ENCODE measurements at regions not wholly inside any gene's neighbourhood (a gene's known extent, or its start where the extent isn't known, plus 50 kb on each side); places are given as distances from the start of the nearest gene placed in this dataset.

DNA sequence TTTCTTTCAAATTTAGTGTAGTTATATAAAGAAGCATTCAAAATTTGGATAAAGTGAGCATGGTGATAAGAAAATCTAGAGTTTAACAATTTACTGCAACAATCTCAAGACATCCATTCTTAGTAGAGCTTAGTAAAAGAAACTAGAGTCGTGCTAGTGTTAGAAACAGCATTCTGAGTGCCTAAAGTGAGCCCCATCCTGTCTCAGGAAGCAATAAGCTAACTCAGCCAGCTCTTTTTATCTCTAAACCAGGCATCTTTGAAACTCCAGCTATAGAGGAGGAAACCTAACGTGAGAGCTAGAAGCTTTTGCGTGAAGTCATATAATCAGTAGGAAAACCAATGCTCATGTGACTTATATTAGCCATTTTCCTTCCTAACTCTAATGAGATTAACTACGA is 1187.1 kb upstream of the EPHA6 start:
- CTCF ChIA-PET, result no interaction called here
- H3K36me3 ChIP-seq (ENCODE audit: control insufficient read depth in 2 of 2, insufficient read depth in 1 of 2, low read length in 2 of 2), result no peaks in the 10 kb centered on the region
- no peaks in the 10 kb centered on the region for H3K9me3 ChIP-seq (ENCODE audit: control insufficient read depth, insufficient read depth, low read depth, low read length)
- no peaks in the 10 kb centered on the region for H3K4me1 ChIP-seq (ENCODE audit: control insufficient read depth, insufficient read depth, low read length)
- POLR2A ChIA-PET, result no interaction called here
- no peak overlapping the region for H3K27ac ChIP-seq (ENCODE audit: extremely low read depth, low read depth, low read length)
- no peak overlapping the region for H3K4me3 ChIP-seq (ENCODE audit: low read depth, low read length)
- TF ChIP-seq ZNF16 (tag by site-specific recombination; IDR thresholded peaks at IDR 0.05; ENCODE audit: low read depth) (no peak), ZNF114 (tag by site-specific recombination; IDR thresholded peaks at IDR 0.05) (no peak), ZSCAN30 (tag by site-specific recombination; IDR thresholded peaks at IDR 0.05) (no peak), WT1 (tag by site-specific recombination; IDR thresholded peaks at IDR 0.05) (no peak), ZNF311 (tag by site-specific recombination; IDR thresholded peaks at IDR 0.05; ENCODE audit: borderline replicate concordance) (no peak), ZNF776 (tag by site-specific recombination; IDR thresholded peaks at IDR 0.05; ENCODE audit: borderline replicate concordance) (no peak), ZBTB20 (tag by site-specific recombination; IDR thresholded peaks at IDR 0.05) (no peak), ZNF707 (tag by site-specific recombination; IDR thresholded peaks at IDR 0.05) (no peak), ZNF423 (tag by site-specific recombination; IDR thresholded peaks at IDR 0.05) (no peak), ZIC2 (tag by site-specific recombination; IDR thresholded peaks at IDR 0.05) (no peak), ZNF548 (tag by site-specific recombination; IDR thresholded peaks at IDR 0.05) (no peak), OVOL3 (tag by site-specific recombination; IDR thresholded peaks at IDR 0.05) (no peak), ZNF24 (tag by site-specific recombination; IDR thresholded peaks at IDR 0.05) (no peak), HOXC10 (CRISPR knock-in tag; IDR thresholded peaks at IDR 0.05) (no peak), ZNF561 (tag by site-specific recombination; IDR thresholded peaks at IDR 0.05; ENCODE audit: borderline replicate concordance) (no peak), ZNF596 (tag by site-specific recombination; IDR thresholded peaks at IDR 0.05) (no peak), YY1 (tag by site-specific recombination; IDR thresholded peaks at IDR 0.05) (no peak)
- TF ChIP-seq, protein P1, sequence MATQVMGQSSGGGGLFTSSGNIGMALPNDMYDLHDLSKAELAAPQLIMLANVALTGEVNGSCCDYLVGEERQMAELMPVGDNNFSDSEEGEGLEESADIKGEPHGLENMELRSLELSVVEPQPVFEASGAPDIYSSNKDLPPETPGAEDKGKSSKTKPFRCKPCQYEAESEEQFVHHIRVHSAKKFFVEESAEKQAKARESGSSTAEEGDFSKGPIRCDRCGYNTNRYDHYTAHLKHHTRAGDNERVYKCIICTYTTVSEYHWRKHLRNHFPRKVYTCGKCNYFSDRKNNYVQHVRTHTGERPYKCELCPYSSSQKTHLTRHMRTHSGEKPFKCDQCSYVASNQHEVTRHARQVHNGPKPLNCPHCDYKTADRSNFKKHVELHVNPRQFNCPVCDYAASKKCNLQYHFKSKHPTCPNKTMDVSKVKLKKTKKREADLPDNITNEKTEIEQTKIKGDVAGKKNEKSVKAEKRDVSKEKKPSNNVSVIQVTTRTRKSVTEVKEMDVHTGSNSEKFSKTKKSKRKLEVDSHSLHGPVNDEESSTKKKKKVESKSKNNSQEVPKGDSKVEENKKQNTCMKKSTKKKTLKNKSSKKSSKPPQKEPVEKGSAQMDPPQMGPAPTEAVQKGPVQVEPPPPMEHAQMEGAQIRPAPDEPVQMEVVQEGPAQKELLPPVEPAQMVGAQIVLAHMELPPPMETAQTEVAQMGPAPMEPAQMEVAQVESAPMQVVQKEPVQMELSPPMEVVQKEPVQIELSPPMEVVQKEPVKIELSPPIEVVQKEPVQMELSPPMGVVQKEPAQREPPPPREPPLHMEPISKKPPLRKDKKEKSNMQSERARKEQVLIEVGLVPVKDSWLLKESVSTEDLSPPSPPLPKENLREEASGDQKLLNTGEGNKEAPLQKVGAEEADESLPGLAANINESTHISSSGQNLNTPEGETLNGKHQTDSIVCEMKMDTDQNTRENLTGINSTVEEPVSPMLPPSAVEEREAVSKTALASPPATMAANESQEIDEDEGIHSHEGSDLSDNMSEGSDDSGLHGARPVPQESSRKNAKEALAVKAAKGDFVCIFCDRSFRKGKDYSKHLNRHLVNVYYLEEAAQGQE (tag by site-specific recombination; IDR thresholded peaks at IDR 0.05), result no peak
- TF ChIP-seq, protein P2, sequence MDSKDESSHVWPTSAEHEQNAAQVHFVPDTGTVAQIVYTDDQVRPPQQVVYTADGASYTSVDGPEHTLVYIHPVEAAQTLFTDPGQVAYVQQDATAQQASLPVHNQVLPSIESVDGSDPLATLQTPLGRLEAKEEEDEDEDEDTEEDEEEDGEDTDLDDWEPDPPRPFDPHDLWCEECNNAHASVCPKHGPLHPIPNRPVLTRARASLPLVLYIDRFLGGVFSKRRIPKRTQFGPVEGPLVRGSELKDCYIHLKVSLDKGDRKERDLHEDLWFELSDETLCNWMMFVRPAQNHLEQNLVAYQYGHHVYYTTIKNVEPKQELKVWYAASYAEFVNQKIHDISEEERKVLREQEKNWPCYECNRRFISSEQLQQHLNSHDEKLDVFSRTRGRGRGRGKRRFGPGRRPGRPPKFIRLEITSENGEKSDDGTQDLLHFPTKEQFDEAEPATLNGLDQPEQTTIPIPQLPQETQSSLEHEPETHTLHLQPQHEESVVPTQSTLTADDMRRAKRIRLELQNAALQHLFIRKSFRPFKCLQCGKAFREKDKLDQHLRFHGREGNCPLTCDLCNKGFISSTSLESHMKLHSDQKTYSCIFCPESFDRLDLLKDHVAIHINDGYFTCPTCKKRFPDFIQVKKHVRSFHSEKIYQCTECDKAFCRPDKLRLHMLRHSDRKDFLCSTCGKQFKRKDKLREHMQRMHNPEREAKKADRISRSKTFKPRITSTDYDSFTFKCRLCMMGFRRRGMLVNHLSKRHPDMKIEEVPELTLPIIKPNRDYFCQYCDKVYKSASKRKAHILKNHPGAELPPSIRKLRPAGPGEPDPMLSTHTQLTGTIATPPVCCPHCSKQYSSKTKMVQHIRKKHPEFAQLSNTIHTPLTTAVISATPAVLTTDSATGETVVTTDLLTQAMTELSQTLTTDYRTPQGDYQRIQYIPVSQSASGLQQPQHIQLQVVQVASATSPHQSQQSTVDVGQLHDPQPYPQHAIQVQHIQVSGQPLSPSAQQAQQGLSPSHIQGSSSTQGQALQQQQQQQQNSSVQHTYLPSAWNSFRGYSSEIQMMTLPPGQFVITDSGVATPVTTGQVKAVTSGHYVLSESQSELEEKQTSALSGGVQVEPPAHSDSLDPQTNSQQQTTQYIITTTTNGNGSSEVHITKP (tag by site-specific recombination; IDR thresholded peaks at IDR 0.05), result no peak
- TF ChIP-seq, protein P3, sequence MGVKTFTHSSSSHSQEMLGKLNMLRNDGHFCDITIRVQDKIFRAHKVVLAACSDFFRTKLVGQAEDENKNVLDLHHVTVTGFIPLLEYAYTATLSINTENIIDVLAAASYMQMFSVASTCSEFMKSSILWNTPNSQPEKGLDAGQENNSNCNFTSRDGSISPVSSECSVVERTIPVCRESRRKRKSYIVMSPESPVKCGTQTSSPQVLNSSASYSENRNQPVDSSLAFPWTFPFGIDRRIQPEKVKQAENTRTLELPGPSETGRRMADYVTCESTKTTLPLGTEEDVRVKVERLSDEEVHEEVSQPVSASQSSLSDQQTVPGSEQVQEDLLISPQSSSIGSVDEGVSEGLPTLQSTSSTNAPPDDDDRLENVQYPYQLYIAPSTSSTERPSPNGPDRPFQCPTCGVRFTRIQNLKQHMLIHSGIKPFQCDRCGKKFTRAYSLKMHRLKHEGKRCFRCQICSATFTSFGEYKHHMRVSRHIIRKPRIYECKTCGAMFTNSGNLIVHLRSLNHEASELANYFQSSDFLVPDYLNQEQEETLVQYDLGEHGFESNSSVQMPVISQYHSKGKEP (tag by site-specific recombination; IDR thresholded peaks at IDR 0.05), result no peak

Measured in HEK293 (cell line).